Choroid plexus epithelial cell (primary cell): ENCODE measurements at regions not wholly inside any gene's neighbourhood (a gene's known extent, or its start where the extent isn't known, plus 50 kb on each side); places are given as distances from the start of the nearest gene placed in this dataset.
"Not testable (repeated sequence)": the region's sequence is repeated elsewhere in the genome, so short reads cannot be mapped to it uniquely, and the experiment has no call there.

ENCODE experiments used
- DNase-seq: peaks from one replicate; pipeline ENCODE4 v3.0.0-alpha.2; 2010; ENCODE audit warnings: low read depth
- H3K4me3 ChIP-seq: 2 replicates; pipeline ENCODE4 v1.5.1; 2011; ENCODE audit warnings: low read depth, mild to moderate bottlenecking, control low read depth, low read length, moderate library complexity
- CTCF ChIP-seq: conservative IDR thresholded peaks from 2 replicates; pipeline ENCODE4 v1.5.1; 2011; ENCODE audit warnings: low read depth, mild to moderate bottlenecking, control low read depth, inconsistent platforms, low read length, moderate library complexity

GRCh38 chrY:14344648-14345333, 179.5 kb upstream of the NLGN4Y start:
- H3K4me3 ChIP-seq, result no peak overlapping the region
- DNase-seq, result no peak
- no peak for TF ChIP-seq CTCF

GRCh38 chrY:14351590-14351989, 172.7 kb upstream of the NLGN4Y start:
- TF ChIP-seq CTCF, result no peak
- no peak overlapping the region for H3K4me3 ChIP-seq
- no peak for DNase-seq

GRCh38 chrY:14356154-14356553, 168.2 kb upstream of the NLGN4Y start:
- TF ChIP-seq CTCF, result no peak
- no peak for DNase-seq
- no peak overlapping the region for H3K4me3 ChIP-seq

GRCh38 chrY:14360748-14361500, 163.4 kb upstream of the NLGN4Y start:
- no peak for TF ChIP-seq CTCF
- H3K4me3 ChIP-seq, result no peak overlapping the region
- no peak for DNase-seq

GRCh38 chrY:14373608-14374007, 150.7 kb upstream of the NLGN4Y start:
- DNase-seq, result no peak

GRCh38 chrY:14378217-14378616, 146.1 kb upstream of the NLGN4Y start:
- TF ChIP-seq CTCF, result no peak
- no peak overlapping the region for H3K4me3 ChIP-seq
- no peak for DNase-seq

More at GRCh38 chrY:14373608-14374007, 150.7 kb upstream of the NLGN4Y start:
- no peak overlapping the region for H3K4me3 ChIP-seq
- TF ChIP-seq CTCF, result no peak

GRCh38 chrY:14410549-14411030, 113.7 kb upstream of the NLGN4Y start:
- not testable (repeated sequence) for DNase-seq, H3K4me3 ChIP-seq
